ENCODE measurements at regions not wholly inside any gene's neighbourhood (a gene's known extent, or its start where the extent isn't known, plus 50 kb on each side); places are given as distances from the start of the nearest gene placed in this dataset.

DNA sequence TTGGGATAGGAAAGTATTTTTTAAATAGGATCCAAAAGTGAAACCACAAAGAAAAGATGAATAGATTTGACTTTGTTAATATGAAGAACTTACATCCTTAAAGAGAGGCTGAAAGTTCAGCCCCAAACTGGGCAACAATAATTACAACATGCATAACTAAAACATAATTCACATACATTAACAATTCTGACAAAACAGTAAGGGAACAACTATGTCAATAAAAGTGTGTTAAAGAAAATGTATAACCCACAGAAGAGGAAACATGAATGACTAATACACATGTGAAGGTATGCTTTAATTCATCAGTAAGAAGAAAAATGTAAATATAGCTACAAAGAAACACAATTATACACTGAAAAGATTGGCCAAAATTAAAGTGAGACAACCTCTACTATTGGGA, 1597.6 kb upstream of the MIR17HG start:
- no peak for TF ChIP-seq EZH2 (IDR thresholded peaks at IDR 0.05; ENCODE audit: low read length, unreplicated experiment)
- TF ChIP-seq, protein P1, sequence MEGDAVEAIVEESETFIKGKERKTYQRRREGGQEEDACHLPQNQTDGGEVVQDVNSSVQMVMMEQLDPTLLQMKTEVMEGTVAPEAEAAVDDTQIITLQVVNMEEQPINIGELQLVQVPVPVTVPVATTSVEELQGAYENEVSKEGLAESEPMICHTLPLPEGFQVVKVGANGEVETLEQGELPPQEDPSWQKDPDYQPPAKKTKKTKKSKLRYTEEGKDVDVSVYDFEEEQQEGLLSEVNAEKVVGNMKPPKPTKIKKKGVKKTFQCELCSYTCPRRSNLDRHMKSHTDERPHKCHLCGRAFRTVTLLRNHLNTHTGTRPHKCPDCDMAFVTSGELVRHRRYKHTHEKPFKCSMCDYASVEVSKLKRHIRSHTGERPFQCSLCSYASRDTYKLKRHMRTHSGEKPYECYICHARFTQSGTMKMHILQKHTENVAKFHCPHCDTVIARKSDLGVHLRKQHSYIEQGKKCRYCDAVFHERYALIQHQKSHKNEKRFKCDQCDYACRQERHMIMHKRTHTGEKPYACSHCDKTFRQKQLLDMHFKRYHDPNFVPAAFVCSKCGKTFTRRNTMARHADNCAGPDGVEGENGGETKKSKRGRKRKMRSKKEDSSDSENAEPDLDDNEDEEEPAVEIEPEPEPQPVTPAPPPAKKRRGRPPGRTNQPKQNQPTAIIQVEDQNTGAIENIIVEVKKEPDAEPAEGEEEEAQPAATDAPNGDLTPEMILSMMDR (conservative IDR thresholded peaks at IDR 0.05; ENCODE audit: low read depth, low read length) = no peak
